GM19372 (cell line): ENCODE measurements at regions not wholly inside any gene's neighbourhood (a gene's known extent, or its start where the extent isn't known, plus 50 kb on each side); places are given as distances from the start of the nearest gene placed in this dataset.

ENCODE experiments used
- ATAC-seq: cut with Tn5 transposase; IDR thresholded peaks from one replicate; pipeline ENCODE4 v1.9.1; 2021; ENCODE audit warnings: mild to moderate bottlenecking, low read depth, moderate library complexity; ENCODE audit not compliant: unreplicated experiment

GRCh38 chr4:181711387-181711786 is 531.8 kb upstream of the TENM3 start:
- no peak for ATAC-seq

- no peak for ATAC-seq
Observed at GRCh38 chr4:181728305-181728966, 514.8 kb upstream of the TENM3 start.

GRCh38 chr4:181731900-181732299 is 511.3 kb upstream of the TENM3 start:
- no peak for ATAC-seq

GRCh38 chr4:181737744-181738143 is 505.5 kb upstream of the TENM3 start:
- no peak for ATAC-seq

- ATAC-seq, result no peak
Observed at GRCh38 chr4:181739031-181739430, 504.2 kb upstream of the TENM3 start.

- no peak for ATAC-seq
Observed at GRCh38 chr4:181741513-181741912, 501.7 kb upstream of the TENM3 start.

GRCh38 chr4:181745933-181746625 is 497.1 kb upstream of the TENM3 start:
- no peak for ATAC-seq

GRCh38 chr4:181748581-181748980 is 494.6 kb upstream of the TENM3 start:
- no peak for ATAC-seq

- ATAC-seq, result no peak
Observed at GRCh38 chr4:181752516-181752915, 490.7 kb upstream of the TENM3 start.

GRCh38 chr4:181753207-181753606 is 490.0 kb upstream of the TENM3 start:
- no peak for ATAC-seq

- ATAC-seq, result no peak
Observed at GRCh38 chr4:181755846-181756245, 487.4 kb upstream of the TENM3 start.

GRCh38 chr4:181756451-181757095 is 486.6 kb upstream of the TENM3 start:
- no peak for ATAC-seq

GRCh38 chr4:181757098-181757497 is 486.1 kb upstream of the TENM3 start:
- no peak for ATAC-seq

GRCh38 chr4:181757910-181758660 is 485.1 kb upstream of the TENM3 start:
- ATAC-seq, result no peak

- no peak for ATAC-seq
Observed at GRCh38 chr4:181760560-181760959, 482.6 kb upstream of the TENM3 start.

GRCh38 chr4:181761156-181761555 is 482.0 kb upstream of the TENM3 start:
- no peak for ATAC-seq

GRCh38 chr4:181766061-181766548 is 477.1 kb upstream of the TENM3 start:
- ATAC-seq, result no peak

- no peak for ATAC-seq
Observed at GRCh38 chr4:181770971-181771370, 472.2 kb upstream of the TENM3 start.

GRCh38 chr4:181775298-181775697 is 467.9 kb upstream of the TENM3 start:
- ATAC-seq, result no peak

GRCh38 chr4:181776264-181777054 is 466.7 kb upstream of the TENM3 start:
- no peak for ATAC-seq
